Stomach (tissue), 8 donors: ENCODE measurements at regions not wholly inside any gene's neighbourhood (a gene's known extent, or its start where the extent isn't known, plus 50 kb on each side); places are given as distances from the start of the nearest gene placed in this dataset.

ENCODE experiments used
- DNase-seq, 2 donors: peaks; one replicate each; pipeline versions ENCODE4 v3.0.0 to v3.0.0-alpha.2; 2013 to 2019
- H3K27ac ChIP-seq, 5 donors: fragments of 200-600 bp in 4 of 5; sonication (generic) in 4 of 5; one replicate each; pipeline ENCODE4 v1.5.1; 2013 to 2019; ENCODE audit warnings: mild to moderate bottlenecking in 1 of 5, moderate library complexity in 1 of 5
- H3K27me3 ChIP-seq, 3 donors: fragments of 200-600 bp; sonication (generic); one replicate each; pipeline ENCODE4 v1.5.1; 2017 to 2019; ENCODE audit warnings: mixed run types in 1 of 3
- H3K36me3 ChIP-seq, 4 donors: fragments of 200-600 bp; sonication (generic); 1 replicate in 3 of 4; 2 replicates in 1 of 4; pipeline ENCODE4 v1.5.1; 2016 to 2019
- H3K4me1 ChIP-seq, 4 donors: fragments of 200-600 bp; sonication (generic); one replicate each; pipeline ENCODE4 v1.5.1; 2016 to 2019
- H3K4me3 ChIP-seq, 4 donors: fragments of 200-600 bp; sonication (generic) in 3 of 4; one replicate each; pipeline ENCODE4 v1.5.1; 2016 to 2019; ENCODE audit warnings: mild to moderate bottlenecking in 1 of 4
- H3K9me3 ChIP-seq, 4 donors: fragments of 200-600 bp; sonication (generic); one replicate each; pipeline ENCODE4 v1.5.1; 2016 to 2019
- CTCF ChIP-seq, 7 experiments: fragments of 450-650 bp in 4 of 7; fragments of 200-600 bp in 3 of 7; sonication (generic) in 3 of 7; IDR thresholded peaks; one replicate each; pipeline ENCODE4 v1.5.1; 2016 to 2019; ENCODE audit warnings: antibody characterized with exemption in 7 of 7, control low read depth in 2 of 7, mild to moderate bottlenecking in 1 of 7
- EP300 ChIP-seq: sonication (generic); formaldehyde crosslinking; IDR thresholded peaks from one replicate; pipeline ENCODE4 v1.6.1; 2017; ENCODE audit warnings: antibody characterized with exemption
- POLR2A ChIP-seq, 4 donors: fragments of 450-650 bp; IDR thresholded peaks; one replicate each; pipeline ENCODE4 v1.6.1; 2016; ENCODE audit warnings: antibody characterized with exemption in 4 of 4, control low read depth in 2 of 4, mild to moderate bottlenecking in 1 of 4, moderate library complexity in 1 of 4
- POLR2AphosphoS5 ChIP-seq, 3 donors: sonication (generic); formaldehyde crosslinking; IDR thresholded peaks; one replicate each; pipeline ENCODE4 v1.6.1; 2016; ENCODE audit warnings: antibody characterized with exemption in 3 of 3
- WGBS, 5 donors: extraction: QIAGEN DNeasy Blood & Tissue Kit in 3 of 5; methylation state at CpG; one replicate each; pipeline versions ENCODE4 v1.1.5 to v1.1.7; 2013 to 2018; 5-methylcytosine and 5-hydroxymethylcytosine counted together
- intact Hi-C: fragments of 100-400 bp; cut with DNase I; formaldehyde crosslinking; loops from one replicate; pipeline ENCODE4 v1.15.1; 2023; ENCODE audit warnings: low total_unique reads
- donor health status: healthy with polysubstance abuse.
- donor health status: Bipolar disorder and iron deficiency.
- donor health status: healthy.

GRCh38 chr1:181905944-181906597, 155.4 kb downstream of the ZNF648 start:
- DNase-seq: no peak
- no peaks in the 10 kb centered on the region for H3K9me3 ChIP-seq
- no peak overlapping the region for H3K27ac ChIP-seq
- no peaks in the 10 kb centered on the region for H3K36me3 ChIP-seq
- TF ChIP-seq EP300: no peak
- TF ChIP-seq CTCF (IDR thresholded peaks at IDR 0.05): no peak
- TF ChIP-seq POLR2AphosphoS5 (IDR thresholded peaks at IDR 0.05): no peak
- TF ChIP-seq POLR2A (IDR thresholded peaks at IDR 0.05): no peak
- peaks cover 0 to 5% (median 0%) of the 10 kb centered on the region in 3 donors for H3K27me3 ChIP-seq
- intact Hi-C loops: no loop called here
- WGBS, 5 donors: 67 to 90% (median 79%) methylated on average over 2 of the region's 2 CpGs
- no peak overlapping the region for H3K4me3 ChIP-seq
- no peaks in the 10 kb centered on the region for H3K4me1 ChIP-seq

GRCh38 chr1:181898773-181899172, 162.7 kb downstream of the ZNF648 start:
- Histone ChIP-seq H3K9me3 (peaks cover 0 to 3% (median 0%) of the 10 kb centered on the region in 4 donors), H3K27ac (no peak overlapping the region), H3K4me1 (no peaks in the 10 kb centered on the region), H3K36me3 (no peaks in the 10 kb centered on the region), H3K27me3 (no peaks in the 10 kb centered on the region), H3K4me3 (no peak overlapping the region)
- intact Hi-C loops: no loop called here
- no peak for DNase-seq
- no peak for TF ChIP-seq EP300
- TF ChIP-seq POLR2AphosphoS5 (IDR thresholded peaks at IDR 0.05): no peak
- TF ChIP-seq POLR2A (IDR thresholded peaks at IDR 0.05): no peak
- TF ChIP-seq CTCF (IDR thresholded peaks at IDR 0.05): no peak

- Histone ChIP-seq H3K4me1 (no peaks in the 10 kb centered on the region), H3K27ac (no peak overlapping the region), H3K36me3 (no peaks in the 10 kb centered on the region), H3K27me3 (no peaks in the 10 kb centered on the region), H3K9me3 (peaks cover 0 to 8% (median 3%) of the 10 kb centered on the region in 4 donors), H3K4me3 (no peak overlapping the region)
- TF ChIP-seq CTCF (IDR thresholded peaks at IDR 0.05) (no peak), POLR2AphosphoS5 (IDR thresholded peaks at IDR 0.05) (no peak), POLR2A (IDR thresholded peaks at IDR 0.05) (no peak), EP300 (no peak)
- DNase-seq: no peak
- 81 to 94% (median 90%) methylated on average over 2 of the region's 2 CpGs for WGBS, 5 donors
- intact Hi-C loops: no loop called here
Observed at GRCh38 chr1:181896824-181897223, 164.7 kb downstream of the ZNF648 start.

GRCh38 chr1:181894439-181894859, 167.1 kb downstream of the ZNF648 start:
- DNase-seq: no peak
- H3K4me3 ChIP-seq: no peak overlapping the region
- 45 to 59% (median 53%) methylated on average over 5 of the region's 5 CpGs for WGBS, 5 donors
- TF ChIP-seq POLR2A (IDR thresholded peaks at IDR 0.05): no peak
- TF ChIP-seq CTCF (IDR thresholded peaks at IDR 0.05): no peak
- no peak for TF ChIP-seq EP300
- no peak for TF ChIP-seq POLR2AphosphoS5 (IDR thresholded peaks at IDR 0.05)
- intact Hi-C loops: no loop called here
- H3K36me3 ChIP-seq: no peaks in the 10 kb centered on the region
- peaks cover 0 to 8% (median 3%) of the 10 kb centered on the region in 4 donors for H3K9me3 ChIP-seq
- H3K27ac ChIP-seq: no peak overlapping the region
- no peaks in the 10 kb centered on the region for H3K27me3 ChIP-seq
- H3K4me1 ChIP-seq: no peaks in the 10 kb centered on the region
